Right hindlimb (tissue), 1 donor: ENCODE measurements at regions not wholly inside any gene's neighbourhood (a gene's known extent, or its start where the extent isn't known, plus 50 kb on each side); places are given as distances from the start of the nearest gene placed in this dataset.

Source experiments
- DNase-seq: peaks from one replicate; pipeline ENCODE4 v3.0.0-alpha.2; 2018

DNA sequence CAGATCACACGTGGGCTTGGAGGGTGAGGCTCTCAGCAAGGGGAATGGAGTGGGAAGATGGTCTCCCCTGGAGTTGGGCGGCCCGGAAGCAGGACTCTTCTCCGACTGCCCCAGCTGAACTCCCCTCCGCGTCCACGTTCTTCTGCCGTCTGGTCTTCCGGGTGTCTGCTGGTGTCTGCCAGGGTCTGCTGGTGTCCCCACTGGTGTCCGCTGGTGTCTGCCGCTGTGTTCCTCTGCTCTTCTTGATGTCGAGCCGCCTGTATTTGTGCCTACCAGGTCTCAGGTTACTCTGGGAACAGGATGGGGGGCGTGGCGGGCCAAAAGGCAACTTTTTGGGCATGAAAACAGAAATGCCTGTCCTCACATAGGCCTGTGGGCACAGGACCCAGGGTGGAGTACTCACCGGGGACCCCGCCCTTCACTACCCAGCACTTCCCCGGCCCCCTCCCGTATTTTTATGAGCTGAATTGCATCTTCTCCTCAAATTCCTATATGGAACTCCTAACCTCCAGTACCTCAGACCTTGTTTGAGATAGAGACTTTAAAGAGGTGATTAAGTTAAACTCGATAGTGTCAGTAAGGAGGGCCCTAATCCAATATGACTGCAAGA is 675.4 kb downstream of the SEMA5A start:
- DNase-seq, result no peak

DNA sequence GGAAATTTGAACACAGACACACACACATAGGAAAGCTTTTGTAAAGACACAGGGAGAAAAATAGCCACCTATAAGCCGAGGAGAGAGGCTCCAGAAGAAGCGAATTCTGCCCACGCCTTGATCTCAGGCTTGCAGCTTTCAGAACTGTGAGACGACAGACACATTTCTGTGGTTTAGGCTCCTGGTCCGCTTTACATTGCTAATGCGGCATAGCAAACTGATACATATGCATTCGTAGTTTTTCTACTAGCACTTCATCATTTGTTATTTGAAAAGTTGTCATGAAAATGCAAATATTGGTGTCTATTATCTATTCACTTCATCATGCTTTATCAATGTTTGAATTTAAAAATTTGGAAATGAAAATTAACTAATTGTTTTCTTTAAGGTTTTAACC is 674.9 kb downstream of the SEMA5A start:
- DNase-seq, result no peak

DNA sequence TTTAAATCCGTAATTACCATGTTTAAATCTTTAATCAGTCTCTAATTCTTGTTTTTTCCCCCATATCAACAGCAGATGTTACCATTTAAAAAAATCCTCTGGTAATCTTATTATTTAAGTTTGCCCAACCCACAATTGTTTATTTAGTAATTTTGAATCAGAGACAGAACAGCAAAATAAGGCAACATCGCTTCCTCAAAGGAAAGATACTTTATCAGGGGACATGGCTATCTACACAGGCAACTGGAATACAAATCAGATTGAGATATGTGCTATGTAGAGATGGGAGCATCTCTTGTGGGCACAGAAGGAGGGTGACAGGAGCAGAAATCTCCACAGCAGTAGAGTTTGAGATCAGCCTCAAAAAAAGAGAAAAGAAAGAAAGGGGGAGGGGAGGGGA is 674.4 kb downstream of the SEMA5A start:
- no peak for DNase-seq

DNA sequence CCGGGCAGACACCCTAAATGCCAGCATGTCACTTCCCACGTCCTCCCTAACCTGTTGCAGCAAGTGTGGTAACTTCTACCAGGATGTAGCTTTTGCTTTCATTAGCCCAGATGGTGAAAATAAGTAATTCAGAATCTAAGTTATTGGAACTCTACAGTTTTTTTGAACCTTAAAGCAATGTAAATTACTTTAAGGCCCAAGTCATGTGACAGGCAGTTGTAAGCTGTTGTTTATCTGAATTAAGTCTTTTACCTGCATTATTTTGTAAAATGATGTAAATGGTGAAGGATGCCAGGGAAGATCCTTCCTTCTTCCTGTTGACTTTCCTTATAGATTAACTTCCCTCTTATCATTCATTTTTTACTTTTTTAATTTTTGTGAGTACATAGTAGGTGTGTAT is 670.2 kb downstream of the SEMA5A start:
- DNase-seq, result no peak

DNA sequence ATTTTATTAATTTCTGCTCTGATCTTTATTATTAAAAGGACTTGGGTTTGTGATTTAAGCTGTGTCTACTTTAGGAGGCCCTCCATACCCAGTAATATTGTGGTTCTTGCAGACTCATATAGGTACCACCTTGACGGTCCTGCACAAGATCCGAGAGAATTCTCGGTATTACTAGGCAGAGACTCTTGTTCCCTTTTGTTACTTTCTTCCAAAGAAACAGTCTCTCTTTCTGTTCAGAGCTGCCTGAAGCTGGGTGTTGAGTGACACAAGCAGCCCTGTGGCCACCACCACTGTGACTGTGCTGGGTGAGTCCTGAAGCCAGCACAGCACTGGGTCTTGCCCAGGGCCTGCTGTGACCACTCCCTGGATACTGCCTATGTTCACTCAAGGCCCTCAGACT is 666.6 kb downstream of the SEMA5A start:
- DNase-seq, result no peak

DNA sequence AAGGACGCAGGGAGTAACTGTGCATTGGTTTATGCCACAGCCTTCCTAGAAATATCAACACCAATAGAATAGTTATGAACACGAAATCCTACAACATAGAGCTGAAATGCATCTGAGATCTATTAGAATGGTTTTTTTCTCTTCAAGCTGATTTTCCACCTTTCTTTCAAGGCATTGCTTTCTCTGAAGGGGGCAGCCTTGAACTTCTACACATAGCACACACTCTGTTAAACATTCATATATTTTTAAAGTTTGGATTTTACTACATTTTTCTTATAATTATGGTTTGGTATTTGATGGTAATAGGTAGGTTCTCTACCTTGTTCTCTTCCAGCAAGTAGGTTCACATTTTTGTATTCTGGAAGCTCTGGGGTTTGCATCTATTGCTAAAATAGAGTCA is 661.8 kb downstream of the SEMA5A start:
- DNase-seq, result no peak

DNA sequence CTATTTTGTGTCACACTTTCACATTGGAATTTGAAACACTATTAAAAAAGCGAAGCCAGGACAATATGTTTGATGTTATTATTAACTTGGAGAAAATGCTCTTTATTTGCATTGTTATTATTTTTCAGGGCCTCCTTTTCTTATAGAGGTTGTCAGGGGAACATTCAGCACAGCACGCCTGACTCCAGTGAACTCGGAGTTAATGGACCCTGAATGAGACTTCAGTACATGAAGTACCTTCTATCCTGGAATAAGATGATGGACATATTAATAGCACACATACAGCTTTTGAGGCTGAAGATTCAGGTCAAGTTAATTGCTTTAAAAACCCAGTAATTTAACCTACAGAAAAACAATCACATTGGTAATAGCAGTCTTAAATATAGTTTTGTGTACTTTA is 652.9 kb downstream of the SEMA5A start:
- DNase-seq, result no peak

DNA sequence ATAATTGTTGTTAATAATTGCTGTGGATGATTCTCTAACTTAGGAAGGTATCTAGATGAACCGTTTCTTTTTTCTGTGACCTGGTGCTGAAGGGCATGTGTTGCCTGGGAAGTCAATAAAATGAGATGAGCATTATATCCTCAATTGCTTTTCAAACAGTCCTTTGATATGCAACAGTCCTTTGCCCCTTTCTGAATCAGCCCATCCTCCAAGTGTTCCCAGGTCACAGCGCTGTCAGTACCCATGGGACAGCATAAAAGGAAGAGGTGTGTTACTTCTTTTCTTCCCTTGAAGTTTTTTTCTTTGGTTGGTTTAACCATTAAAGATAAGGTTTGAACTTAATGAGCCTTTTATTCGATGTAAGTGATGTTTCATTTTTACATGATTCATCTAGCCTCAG is 651.8 kb downstream of the SEMA5A start:
- no peak for DNase-seq

DNA sequence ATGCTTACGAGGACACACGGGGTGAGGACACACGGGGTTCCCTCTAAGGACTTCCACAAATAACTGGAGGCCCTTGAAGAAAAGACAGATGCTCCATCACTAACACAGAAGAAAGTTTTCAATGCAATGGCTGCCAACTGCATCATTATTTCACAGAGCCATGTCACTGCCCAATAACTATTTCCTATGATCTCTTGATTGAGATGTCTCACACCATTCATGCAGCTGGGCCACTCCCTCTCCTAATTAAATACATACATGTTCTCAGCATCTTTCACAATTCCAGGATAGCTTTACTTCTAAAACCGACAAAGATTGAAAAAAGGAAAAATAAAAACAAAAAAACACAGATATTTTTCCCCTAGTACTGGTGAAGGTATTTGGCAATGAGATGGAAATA is 650.8 kb downstream of the SEMA5A start:
- no peak for DNase-seq

DNA sequence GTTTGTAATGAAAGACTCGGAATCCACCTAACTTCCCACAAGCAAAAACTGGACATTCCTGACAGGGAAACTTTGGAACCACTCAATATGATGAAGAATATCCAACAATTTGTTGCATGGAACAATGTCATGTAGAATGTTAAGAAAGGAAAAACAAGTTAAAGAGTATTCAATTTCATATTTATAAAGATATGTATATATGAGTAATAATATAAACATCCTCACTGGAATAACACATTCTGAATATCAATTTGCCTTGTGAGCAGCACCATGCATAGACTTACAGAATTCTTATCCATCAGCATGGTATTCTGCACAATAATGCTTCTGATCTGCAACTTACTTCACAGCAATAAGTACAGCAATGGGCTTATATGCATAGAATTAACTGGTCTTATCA is 650.3 kb downstream of the SEMA5A start:
- DNase-seq, result no peak

DNA sequence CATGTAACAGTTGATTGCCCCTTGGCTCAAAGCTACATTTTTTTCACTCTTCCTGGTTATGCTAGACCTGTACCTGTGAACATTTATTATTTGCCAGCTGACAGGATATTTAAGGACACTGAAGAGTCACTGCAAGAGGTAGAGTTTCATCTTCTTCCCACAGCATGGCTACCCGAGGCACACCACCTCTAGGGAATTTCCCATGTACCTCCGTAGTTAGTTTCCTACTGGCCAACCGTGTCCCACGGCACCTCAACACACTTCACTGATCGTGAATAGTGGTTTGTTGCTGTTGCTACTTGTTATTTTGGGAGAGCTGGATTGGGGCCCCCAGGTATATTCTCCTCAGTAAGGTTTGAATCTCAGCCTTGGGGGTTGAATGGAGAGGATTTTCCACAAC is 648.6 kb downstream of the SEMA5A start:
- DNase-seq, result no peak

DNA sequence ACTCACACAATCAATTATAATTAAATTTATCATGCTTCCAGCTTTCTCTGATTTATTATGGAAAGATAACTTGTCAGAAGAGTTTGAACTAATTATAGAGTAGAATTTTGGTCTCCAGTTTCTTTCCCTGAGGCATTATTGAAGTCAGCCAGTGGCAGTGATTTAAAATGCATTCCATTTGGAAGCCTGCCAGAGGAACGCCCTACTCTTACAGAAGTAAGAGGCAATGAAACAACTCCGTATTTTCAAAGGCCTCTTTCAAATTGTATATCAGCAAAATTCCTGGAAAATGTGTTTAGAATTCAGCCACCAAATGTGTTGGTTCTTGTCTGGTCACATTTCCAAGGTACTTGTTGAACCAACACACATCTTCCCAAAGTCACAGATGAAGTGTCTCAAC is 640.9 kb downstream of the SEMA5A start:
- peak; percentile 22 for DNase-seq

DNA sequence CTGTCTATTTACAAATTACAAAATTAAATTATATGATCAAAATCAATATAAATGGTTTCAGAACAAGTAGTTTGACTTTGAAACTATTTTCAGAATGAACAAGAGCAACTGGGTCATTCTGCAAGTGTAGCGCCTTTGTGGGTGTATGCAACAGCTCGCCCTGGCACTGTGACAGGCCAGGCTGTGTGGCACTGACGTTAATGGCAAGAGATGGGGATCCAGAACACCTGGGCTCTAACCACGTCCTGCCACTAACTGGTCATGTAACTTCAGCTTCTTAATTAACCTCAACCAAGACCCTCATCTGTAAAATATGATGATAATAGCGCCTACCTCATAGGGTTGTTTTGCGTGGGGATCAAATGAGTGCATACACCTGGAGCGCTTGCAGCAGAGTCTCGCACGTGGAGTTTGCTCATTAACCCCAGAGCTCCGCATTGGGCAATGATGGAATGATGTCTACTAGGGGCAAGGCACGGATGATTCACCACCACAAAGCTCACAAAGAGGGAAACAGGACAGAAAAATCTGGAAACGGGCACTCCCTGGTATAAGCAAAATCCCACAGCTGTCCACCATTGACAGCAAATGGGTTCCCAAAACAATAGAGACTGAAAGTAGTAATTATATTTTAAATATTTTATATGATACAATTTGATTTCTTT is 639.4 kb downstream of the SEMA5A start:
- DNase-seq, result no peak

DNA sequence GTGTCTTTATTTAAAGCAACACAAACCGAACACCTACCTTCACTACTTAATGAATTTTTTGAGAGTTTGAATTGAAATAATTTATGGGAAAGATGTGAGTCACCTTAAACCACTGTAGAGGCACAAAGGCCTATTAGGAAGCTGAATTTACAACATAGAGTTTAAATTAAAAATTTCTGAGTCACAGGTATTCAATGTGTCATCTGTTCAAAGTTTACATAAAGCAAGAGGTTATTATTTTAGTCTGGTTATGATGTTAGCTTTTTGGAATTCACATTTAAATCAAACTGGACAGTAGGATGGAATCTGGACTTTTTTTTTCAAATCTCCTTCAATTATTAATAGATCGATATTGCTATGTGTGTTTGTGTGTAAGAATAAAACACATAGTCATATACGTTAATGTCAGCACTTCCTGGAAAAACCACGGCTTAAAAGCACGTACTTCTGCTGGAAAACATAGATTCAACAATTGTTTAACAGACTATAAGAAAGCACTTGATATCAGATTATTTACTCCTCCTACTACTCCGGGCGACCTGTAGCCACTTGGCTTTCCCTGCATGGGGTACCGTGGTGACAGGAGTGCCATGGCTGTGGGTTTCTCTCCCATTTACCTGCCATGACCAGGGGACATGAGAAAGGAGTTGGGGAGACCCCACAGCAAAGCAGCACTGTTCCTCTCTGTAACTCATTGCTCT is 638.6 kb downstream of the SEMA5A start:
- no peak for DNase-seq

DNA sequence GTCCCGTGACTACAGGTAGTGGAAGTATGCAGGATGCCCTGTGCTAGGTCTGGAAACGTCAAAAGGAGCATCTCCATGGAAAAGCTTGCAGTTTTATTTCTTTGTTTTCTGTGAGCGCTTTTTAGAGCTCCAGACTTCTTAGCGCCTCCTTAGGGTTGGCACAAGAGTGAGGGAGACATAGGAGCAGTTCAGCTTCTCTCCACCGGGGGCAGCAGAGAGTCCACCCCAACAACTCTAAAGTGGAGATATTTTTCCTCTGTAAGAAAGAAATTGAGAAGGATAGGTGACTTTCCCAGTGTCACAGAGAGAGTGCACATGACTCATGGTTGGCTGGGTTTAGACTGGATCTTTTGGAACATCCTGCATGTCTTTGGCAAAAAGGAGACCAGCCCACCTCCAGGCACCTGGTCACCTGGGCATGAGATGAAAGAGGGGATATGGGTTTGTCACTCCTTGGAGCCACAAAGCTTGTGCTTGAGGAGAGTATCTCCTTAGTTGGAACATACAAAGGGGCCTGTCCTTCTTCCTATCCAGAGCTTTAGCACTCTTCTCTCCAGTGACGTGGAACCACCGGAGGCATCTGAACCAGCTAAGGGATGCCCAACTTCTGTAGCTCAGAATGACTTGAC is 637.7 kb downstream of the SEMA5A start:
- no peak for DNase-seq

DNA sequence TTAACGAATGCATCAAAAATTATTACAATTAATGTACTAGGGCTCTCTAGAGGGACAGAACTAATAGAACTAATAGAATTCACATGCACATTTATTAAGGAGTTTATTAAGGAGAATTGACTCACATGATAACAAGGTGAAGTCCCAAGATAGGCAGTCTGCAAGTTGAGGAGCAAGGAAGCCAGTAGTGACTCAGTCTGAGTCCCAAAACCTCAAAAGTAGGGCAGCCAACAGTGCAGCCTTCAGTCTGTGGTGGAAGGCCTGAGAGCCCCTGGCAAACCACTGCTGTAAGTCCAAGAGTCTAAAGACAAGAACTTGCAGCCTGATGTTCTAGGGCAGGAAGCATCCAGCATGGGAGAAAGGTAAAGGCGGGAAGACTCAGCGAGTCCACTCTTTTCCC is 633.8 kb downstream of the SEMA5A start:
- DNase-seq, result no peak

DNA sequence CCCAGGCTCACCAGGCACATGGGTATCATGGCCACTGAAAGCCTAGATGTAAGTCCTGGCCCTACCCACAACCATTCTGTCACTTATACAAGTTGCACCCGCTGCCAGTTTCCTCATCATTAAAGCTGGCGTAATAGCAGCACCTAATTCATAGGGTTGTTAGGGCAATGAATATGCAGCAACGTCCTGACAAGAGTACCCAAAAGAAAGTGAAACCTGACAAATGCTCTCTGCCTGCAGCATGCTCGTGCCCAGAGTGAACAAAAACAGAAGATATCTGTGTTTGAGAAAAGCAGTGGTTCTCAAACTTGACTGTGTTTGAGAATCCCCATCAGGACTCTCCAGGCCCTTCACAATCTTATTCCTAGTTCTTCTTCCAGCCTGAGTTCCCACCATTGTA is 632.4 kb downstream of the SEMA5A start:
- no peak for DNase-seq

DNA sequence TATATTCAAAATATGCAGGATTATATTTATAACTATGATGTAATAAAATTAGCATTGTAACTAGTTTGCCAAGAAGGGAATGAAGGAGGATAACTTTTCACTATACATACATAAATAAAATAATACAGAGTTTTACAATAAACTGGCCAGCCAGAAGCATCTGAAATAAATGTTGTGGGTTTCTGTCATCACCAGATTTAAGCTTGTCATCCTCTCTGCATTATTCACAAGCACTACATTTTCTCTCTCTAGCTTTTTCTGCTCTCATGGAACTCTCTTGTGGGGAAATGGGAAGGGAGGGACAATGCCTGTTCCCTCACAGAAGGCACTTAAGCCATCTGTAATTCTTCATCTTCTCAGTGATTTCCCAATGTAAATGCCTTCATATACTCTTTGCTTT is 626.8 kb downstream of the SEMA5A start:
- DNase-seq, result no peak

DNA sequence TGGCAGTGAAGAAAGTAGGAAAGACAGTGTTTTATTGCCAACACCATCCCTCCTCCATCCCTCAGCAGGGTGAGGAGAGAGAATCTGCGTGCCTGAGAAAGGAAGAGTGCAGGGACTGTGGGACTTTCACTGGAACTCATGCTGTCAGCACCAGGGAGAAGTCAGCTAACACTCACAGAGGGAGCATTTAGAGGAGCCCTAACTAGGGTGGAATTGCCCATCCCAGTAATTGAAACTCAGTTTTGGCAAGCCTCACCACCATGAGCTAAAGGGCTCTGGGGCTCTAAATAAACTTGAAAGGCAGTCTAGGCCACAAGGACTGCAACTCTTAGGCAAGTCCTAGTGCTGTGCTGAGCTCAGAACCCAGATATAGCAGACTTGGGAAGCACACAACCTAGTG is 622.3 kb downstream of the SEMA5A start:
- no peak for DNase-seq

DNA sequence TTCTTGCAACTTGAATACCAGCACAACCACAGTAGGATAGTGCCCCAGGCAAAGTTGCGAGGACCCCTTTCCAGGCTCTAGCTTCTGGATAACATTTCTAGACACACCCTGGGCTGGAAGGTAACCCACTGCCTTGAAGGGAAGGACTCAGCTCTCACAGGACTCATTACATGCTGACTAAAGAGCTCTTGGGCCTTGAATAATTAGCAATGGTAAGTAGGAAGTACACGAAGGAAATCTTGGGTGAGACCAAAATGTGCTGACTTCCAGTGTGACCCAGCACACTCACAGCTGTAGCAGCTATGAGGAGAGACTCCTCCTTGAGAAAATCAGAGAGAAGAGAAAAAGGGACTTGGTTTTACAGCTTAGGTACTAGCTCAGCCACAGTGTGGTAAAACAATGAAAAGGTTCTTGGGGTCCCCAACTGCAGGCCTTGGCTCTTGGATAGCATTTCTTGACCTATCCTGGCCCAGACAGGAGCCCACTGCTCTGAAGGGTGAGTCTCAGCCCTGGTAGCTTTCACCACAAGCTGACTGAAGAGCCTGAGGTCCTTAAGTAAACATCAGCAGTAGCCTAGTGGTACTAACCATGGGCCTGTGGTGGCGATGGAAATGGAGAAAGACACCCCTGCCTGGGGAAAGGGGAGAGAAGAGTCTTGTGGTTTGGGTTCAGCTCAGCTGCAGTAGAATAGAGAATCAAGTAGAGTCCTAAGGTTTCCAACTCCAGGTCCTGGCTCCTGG is 621.7 kb downstream of the SEMA5A start:
- DNase-seq, result no peak

DNA sequence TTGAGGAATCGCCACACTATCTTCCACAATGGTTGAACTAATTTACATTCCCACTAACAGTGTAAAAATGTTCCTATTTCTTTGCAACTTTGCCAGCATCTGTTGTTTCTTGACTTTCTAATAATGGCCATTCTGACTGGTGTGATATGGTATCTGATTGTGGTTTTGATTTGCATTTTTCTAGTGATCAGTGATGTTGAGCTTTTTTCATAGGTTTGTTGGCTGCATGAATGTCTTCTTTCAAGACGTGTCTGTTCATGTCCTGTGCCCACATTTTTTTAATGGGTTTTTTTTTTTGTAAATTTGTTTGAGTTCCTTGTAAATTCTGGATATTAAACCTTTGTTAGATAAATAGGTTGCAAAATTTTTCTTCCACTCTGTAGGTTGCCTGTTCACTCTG is 615.9 kb downstream of the SEMA5A start:
- no peak for DNase-seq

DNA sequence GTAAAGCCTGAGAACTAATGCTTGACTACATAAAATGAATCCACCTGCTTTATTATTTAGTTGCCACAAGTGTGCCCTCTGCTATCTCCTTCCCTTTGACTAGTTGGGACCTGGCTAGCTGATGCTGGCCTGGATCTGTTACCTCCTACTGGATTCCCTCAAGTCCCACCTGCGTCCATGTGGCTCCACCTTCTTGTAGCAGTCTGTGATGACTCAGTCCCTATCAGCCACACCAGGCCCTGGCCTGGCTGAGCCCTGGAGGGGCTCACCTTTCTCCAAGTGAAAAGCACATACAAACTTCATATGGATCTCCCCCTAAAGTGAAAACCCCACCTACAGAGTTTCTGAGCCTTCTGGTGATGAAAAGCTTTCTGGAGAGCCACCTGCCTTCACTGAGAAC is 611.4 kb downstream of the SEMA5A start:
- no peak for DNase-seq

DNA sequence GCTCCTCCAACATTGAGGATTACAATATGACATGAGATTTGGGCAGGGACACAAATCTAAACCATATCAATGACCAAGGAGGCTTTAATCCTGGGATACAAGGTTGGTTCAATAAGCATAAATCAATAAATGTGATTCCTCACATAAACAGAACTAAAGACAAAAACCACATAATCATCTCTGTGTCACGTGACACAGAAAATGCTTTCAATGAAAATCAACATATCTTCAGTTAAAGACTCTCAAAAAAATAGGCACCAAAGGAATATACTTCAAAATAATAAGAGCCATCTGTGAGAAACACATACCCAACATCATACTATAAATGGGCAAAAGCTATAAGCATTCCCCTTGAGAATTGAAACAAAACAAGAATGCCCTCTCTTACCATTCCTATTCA is 604.9 kb downstream of the SEMA5A start:
- DNase-seq, result no peak
